ENCODE measurements at regions not wholly inside any gene's neighbourhood (a gene's known extent, or its start where the extent isn't known, plus 50 kb on each side); places are given as distances from the start of the nearest gene placed in this dataset.

- Histone ChIP-seq H3K9me3 (no peaks in the 10 kb centered on the region), H3K4me3 (no peak overlapping the region), H3K27me3 (no peaks in the 10 kb centered on the region), H3K36me3 (no peaks in the 10 kb centered on the region), H3K4me1 (no peaks in the 10 kb centered on the region), H3K27ac (no peak overlapping the region)
- in situ Hi-C loops (cut with MboI; ENCODE audit: low pct_ligation_motif_present in 1 of 4, low pct_unique_long_range_greater_than_20kb in 1 of 4, low sequenced_read_pairs in 3 of 4), result no loop called here
- intact Hi-C loops (cut with DNase I; ENCODE audit: low total_unique reads), result no loop called here
- TF ChIP-seq POLR2A (IDR thresholded peaks at IDR 0.05) (no peak), EP300 (IDR thresholded peaks at IDR 0.05; ENCODE audit: low read depth) (no peak), POLR2AphosphoS5 (IDR thresholded peaks at IDR 0.05) (no peak)
- TF ChIP-seq, protein P1, sequence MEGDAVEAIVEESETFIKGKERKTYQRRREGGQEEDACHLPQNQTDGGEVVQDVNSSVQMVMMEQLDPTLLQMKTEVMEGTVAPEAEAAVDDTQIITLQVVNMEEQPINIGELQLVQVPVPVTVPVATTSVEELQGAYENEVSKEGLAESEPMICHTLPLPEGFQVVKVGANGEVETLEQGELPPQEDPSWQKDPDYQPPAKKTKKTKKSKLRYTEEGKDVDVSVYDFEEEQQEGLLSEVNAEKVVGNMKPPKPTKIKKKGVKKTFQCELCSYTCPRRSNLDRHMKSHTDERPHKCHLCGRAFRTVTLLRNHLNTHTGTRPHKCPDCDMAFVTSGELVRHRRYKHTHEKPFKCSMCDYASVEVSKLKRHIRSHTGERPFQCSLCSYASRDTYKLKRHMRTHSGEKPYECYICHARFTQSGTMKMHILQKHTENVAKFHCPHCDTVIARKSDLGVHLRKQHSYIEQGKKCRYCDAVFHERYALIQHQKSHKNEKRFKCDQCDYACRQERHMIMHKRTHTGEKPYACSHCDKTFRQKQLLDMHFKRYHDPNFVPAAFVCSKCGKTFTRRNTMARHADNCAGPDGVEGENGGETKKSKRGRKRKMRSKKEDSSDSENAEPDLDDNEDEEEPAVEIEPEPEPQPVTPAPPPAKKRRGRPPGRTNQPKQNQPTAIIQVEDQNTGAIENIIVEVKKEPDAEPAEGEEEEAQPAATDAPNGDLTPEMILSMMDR (IDR thresholded peaks at IDR 0.05), result no peak
- WGBS, 2 donors (ENCODE audit: low coverage in 1 of 2), result 97% methylated on average over 5 of the region's 5 CpGs; no CpG with 5 or more reads in 1 of the 2 donors
- no peak for DNase-seq
These were observed 237.1 kb downstream of the HHIPL2 start for GRCh38 chr1:222310836-222311235.

DNA sequence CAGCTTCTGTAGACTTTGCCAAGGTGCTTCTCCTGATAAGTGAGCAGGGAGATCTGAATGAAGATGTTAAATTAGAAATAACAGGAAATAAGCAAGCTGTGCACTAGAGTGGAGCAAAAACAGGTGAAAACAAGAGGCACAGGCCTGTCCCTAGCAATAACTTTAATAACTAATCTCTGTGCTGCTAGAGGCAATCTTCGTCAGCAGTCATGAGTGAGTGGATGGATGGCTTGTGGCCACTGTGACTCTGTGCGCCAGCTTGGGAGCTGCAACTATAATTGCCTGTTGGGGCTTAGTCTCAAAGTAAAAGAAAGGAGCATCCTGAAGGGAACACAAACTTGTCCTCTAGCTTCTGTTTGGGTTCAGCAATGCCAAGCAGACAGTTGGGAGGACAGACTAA lies 240.3 kb downstream of the HHIPL2 start:
- no peaks in the 10 kb centered on the region for H3K36me3 ChIP-seq
- H3K27me3 ChIP-seq, result no peaks in the 10 kb centered on the region
- no peak overlapping the region for H3K27ac ChIP-seq
- H3K9me3 ChIP-seq, result no peaks in the 10 kb centered on the region
- in situ Hi-C loops (cut with MboI; ENCODE audit: low pct_ligation_motif_present in 1 of 4, low pct_unique_long_range_greater_than_20kb in 1 of 4, low sequenced_read_pairs in 3 of 4) (no loop called here), intact Hi-C loops (cut with DNase I; ENCODE audit: low total_unique reads) (no loop called here)
- H3K4me3 ChIP-seq, result no peak overlapping the region
- DNase-seq, result no peak
- WGBS, 2 donors (ENCODE audit: low coverage in 1 of 2), result 41% methylated on average over 2 of the region's 2 CpGs; no CpG with 5 or more reads in 1 of the 2 donors
- no peaks in the 10 kb centered on the region for H3K4me1 ChIP-seq
- TF ChIP-seq POLR2AphosphoS5 (IDR thresholded peaks at IDR 0.05) (no peak), POLR2A (IDR thresholded peaks at IDR 0.05) (no peak), EP300 (IDR thresholded peaks at IDR 0.05; ENCODE audit: low read depth) (no peak)
- TF ChIP-seq, protein P1 (IDR thresholded peaks at IDR 0.05), result no peak

DNA sequence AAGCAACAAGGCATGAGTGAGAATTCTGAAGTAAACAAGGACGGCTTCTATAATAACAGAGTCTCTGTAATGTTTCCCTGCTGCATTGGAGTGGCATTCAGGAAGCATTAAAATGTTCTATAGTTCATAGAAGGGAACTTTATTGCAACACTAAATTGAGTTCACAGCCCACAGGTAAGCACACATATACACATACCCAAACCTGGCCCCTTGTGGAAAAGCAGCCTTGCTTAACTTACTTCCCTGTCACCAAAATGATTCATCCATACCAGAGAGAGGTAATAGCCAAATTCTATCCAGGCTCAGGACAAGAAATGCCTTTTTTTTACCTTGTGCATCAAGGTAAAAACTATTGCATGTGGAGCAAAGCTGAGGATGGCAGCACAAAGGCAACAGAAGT lies 241.4 kb downstream of the HHIPL2 start:
- no peak for DNase-seq
- Histone ChIP-seq H3K27me3 (no peaks in the 10 kb centered on the region), H3K4me1 (no peaks in the 10 kb centered on the region), H3K9me3 (no peaks in the 10 kb centered on the region), H3K36me3 (no peaks in the 10 kb centered on the region), H3K27ac (no peak overlapping the region), H3K4me3 (no peak overlapping the region)
- in situ Hi-C loops (cut with MboI; ENCODE audit: low pct_ligation_motif_present in 1 of 4, low pct_unique_long_range_greater_than_20kb in 1 of 4, low sequenced_read_pairs in 3 of 4) (no loop called here), intact Hi-C loops (cut with DNase I; ENCODE audit: low total_unique reads) (no loop called here)
- 79% methylated on average over 1 of the region's 1 CpG; no CpG with 5 or more reads in 1 of the 2 donors for WGBS, 2 donors (ENCODE audit: low coverage in 1 of 2)
- TF ChIP-seq POLR2A (IDR thresholded peaks at IDR 0.05) (no peak), EP300 (IDR thresholded peaks at IDR 0.05; ENCODE audit: low read depth) (no peak)

DNA sequence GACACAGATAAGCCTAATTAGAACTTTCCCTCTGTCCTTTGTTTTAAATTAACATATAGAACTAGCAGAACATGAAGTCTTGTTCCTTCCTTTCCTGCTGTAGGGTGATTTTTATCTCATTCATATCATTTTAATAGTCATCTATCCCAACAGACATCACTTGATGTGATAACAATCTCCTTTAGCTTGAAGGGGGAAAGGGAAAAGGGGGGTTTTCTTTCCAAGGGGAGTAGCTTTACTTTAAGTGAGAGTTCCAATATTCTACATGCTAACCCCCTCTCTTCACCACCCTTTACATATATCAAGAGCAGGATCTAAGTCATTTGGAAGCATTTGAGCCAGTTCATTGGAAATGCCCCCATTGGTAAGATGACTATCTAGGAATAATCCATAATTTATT lies 241.9 kb downstream of the HHIPL2 start:
- no peak for TF ChIP-seq POLR2A (IDR thresholded peaks at IDR 0.05)
- TF ChIP-seq EP300 (IDR thresholded peaks at IDR 0.05; ENCODE audit: low read depth), result no peak
- no peak for TF ChIP-seq POLR2AphosphoS5 (IDR thresholded peaks at IDR 0.05)
- TF ChIP-seq, protein P1 (IDR thresholded peaks at IDR 0.05), result no peak
- no peak overlapping the region for H3K27ac ChIP-seq
- no peaks in the 10 kb centered on the region for H3K9me3 ChIP-seq
- intact Hi-C loops (cut with DNase I; ENCODE audit: low total_unique reads) (no loop called here), in situ Hi-C loops (cut with MboI; ENCODE audit: low pct_ligation_motif_present in 1 of 4, low pct_unique_long_range_greater_than_20kb in 1 of 4, low sequenced_read_pairs in 3 of 4) (no loop called here)
- H3K36me3 ChIP-seq, result no peaks in the 10 kb centered on the region
- H3K4me3 ChIP-seq, result no peak overlapping the region
- H3K27me3 ChIP-seq, result no peaks in the 10 kb centered on the region
- no peaks in the 10 kb centered on the region for H3K4me1 ChIP-seq
- DNase-seq, result no peak

GRCh38 chr1:222301652-222302051 lies 246.3 kb downstream of the HHIPL2 start:
- H3K4me1 ChIP-seq, result no peaks in the 10 kb centered on the region
- TF ChIP-seq POLR2AphosphoS5 (IDR thresholded peaks at IDR 0.05) (no peak), EP300 (IDR thresholded peaks at IDR 0.05; ENCODE audit: low read depth) (no peak), POLR2A (IDR thresholded peaks at IDR 0.05) (no peak)
- TF ChIP-seq, protein P1 (IDR thresholded peaks at IDR 0.05), result no peak
- H3K36me3 ChIP-seq, result no peaks in the 10 kb centered on the region
- no peak for DNase-seq
- intact Hi-C loops (cut with DNase I; ENCODE audit: low total_unique reads), result loop anchor here (5.0 kb wide), 1 partner anchor 866 kb away; no protein-coding TSS in a partner anchor
- no peak overlapping the region for H3K27ac ChIP-seq
- H3K4me3 ChIP-seq, result no peak overlapping the region
- no peaks in the 10 kb centered on the region for H3K27me3 ChIP-seq
- H3K9me3 ChIP-seq, result no peaks in the 10 kb centered on the region
- in situ Hi-C loops (cut with MboI; ENCODE audit: low pct_ligation_motif_present in 1 of 4, low pct_unique_long_range_greater_than_20kb in 1 of 4, low sequenced_read_pairs in 3 of 4), result no loop called here
- 47 to 78% methylated on average over 2 of the region's 2 CpGs for WGBS, 2 donors (ENCODE audit: low coverage in 1 of 2)
